ENCODE measurements at regions not wholly inside any gene's neighbourhood (a gene's known extent, or its start where the extent isn't known, plus 50 kb on each side); places are given as distances from the start of the nearest gene placed in this dataset.

DNA sequence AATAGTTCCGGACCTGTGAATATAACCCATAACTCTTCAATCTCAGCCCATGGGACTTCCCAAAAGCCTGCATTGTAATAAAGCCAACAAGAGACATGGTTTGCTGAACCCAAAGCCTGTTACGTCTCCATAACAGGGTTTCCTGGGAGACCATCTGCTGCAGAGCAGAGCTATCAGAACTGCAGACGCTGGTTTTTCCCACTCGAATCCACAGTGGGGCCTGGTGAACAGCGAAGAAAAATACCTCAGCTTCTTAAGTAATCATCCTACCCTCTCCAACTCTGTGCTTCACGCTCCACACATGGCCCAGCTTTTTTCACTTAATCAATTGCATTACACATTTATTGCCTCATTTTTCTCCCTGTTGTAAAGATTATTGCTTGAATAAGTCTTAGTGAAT is 409.5 kb upstream of the GRIA1 start:
- Histone ChIP-seq H3K27ac (ENCODE audit: extremely low read depth, low read depth, low read length) (no peak overlapping the region), H3K9me3 (ENCODE audit: control insufficient read depth, insufficient read depth, low read depth, low read length) (no peaks in the 10 kb centered on the region), H3K36me3 (ENCODE audit: control insufficient read depth in 2 of 2, insufficient read depth in 1 of 2, low read length in 2 of 2) (no peaks in the 10 kb centered on the region), H3K4me3 (ENCODE audit: low read depth, low read length) (no peak overlapping the region), H3K4me1 (ENCODE audit: control insufficient read depth, insufficient read depth, low read length) (no peaks in the 10 kb centered on the region)
- ChIA-PET POLR2A (no interaction called here), CTCF (no interaction called here)
- TF ChIP-seq ZFHX2 (tag by site-specific recombination; conservative IDR thresholded peaks at IDR 0.05) = no peak
- no peak for TF ChIP-seq ZNF169 (tag by site-specific recombination; IDR thresholded peaks at IDR 0.05)
- no peak for TF ChIP-seq SP3 (tag by site-specific recombination; IDR thresholded peaks at IDR 0.05)
- no peak for TF ChIP-seq ZNF248 (tag by site-specific recombination; IDR thresholded peaks at IDR 0.05)
- TF ChIP-seq ZNF19 (tag by site-specific recombination; IDR thresholded peaks at IDR 0.05; ENCODE audit: low read depth) = no peak
- TF ChIP-seq ZXDB (tag by site-specific recombination; IDR thresholded peaks at IDR 0.05) = no peak
- TF ChIP-seq ZNF10 (tag by site-specific recombination; IDR thresholded peaks at IDR 0.05) = no peak
- TF ChIP-seq, protein P1, sequence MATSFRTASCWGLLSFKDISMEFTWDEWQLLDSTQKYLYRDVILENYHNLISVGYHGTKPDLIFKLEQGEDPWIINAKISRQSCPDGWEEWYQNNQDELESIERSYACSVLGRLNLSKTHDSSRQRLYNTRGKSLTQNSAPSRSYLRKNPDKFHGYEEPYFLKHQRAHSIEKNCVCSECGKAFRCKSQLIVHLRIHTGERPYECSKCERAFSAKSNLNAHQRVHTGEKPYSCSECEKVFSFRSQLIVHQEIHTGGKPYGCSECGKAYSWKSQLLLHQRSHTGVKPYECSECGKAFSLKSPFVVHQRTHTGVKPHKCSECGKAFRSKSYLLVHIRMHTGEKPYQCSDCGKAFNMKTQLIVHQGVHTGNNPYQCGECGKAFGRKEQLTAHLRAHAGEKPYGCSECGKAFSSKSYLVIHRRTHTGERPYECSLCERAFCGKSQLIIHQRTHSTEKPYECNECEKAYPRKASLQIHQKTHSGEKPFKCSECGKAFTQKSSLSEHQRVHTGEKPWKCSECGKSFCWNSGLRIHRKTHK (tag by site-specific recombination; IDR thresholded peaks at IDR 0.05) = no peak
- no peak for TF ChIP-seq ZNF2 (tag by site-specific recombination; IDR thresholded peaks at IDR 0.05)
- no peak for TF ChIP-seq ZNF366 (tag by site-specific recombination; conservative IDR thresholded peaks at IDR 0.05)
- TF ChIP-seq ZNF558 (tag by site-specific recombination; IDR thresholded peaks at IDR 0.05) = no peak
- TF ChIP-seq, protein P2, sequence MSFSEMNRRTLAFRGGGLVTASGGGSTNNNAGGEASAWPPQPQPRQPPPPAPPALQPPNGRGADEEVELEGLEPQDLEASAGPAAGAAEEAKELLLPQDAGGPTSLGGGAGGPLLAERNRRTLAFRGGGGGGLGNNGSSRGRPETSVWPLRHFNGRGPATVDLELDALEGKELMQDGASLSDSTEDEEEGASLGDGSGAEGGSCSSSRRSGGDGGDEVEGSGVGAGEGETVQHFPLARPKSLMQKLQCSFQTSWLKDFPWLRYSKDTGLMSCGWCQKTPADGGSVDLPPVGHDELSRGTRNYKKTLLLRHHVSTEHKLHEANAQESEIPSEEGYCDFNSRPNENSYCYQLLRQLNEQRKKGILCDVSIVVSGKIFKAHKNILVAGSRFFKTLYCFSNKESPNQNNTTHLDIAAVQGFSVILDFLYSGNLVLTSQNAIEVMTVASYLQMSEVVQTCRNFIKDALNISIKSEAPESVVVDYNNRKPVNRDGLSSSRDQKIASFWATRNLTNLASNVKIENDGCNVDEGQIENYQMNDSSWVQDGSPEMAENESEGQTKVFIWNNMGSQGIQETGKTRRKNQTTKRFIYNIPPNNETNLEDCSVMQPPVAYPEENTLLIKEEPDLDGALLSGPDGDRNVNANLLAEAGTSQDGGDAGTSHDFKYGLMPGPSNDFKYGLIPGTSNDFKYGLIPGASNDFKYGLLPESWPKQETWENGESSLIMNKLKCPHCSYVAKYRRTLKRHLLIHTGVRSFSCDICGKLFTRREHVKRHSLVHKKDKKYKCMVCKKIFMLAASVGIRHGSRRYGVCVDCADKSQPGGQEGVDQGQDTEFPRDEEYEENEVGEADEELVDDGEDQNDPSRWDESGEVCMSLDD (tag by site-specific recombination; IDR thresholded peaks at IDR 0.05) = no peak
- TF ChIP-seq FEZF1 (tag by site-specific recombination; IDR thresholded peaks at IDR 0.05) = no peak
- no peak for TF ChIP-seq ZNF140 (tag by site-specific recombination; IDR thresholded peaks at IDR 0.05)

DNA sequence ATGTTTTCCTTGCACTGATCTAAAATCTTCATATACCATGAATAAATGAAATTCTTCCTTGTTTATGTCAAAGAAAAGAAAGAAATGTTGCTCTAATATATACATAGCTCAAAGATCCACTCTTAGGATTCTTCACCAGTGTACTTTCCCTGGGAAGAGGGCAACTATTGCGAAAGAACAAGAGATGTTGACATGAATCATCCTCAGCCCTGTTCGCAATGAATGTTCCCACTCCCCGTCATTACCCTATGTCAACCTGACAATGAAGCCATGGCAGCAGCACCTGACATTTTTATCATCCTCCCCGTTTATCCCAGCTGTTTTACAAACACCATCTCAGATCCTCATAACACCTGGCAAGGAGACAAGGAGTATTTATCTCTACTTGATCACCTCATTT is 409.1 kb upstream of the GRIA1 start:
- TF ChIP-seq SETDB1 (IDR thresholded peaks at IDR 0.05; ENCODE audit: insufficient read length, low read length) (no peak), WT1 (tag by site-specific recombination; IDR thresholded peaks at IDR 0.05) (no peak), GLIS1 (tag by site-specific recombination; IDR thresholded peaks at IDR 0.05) (no peak), MZF1 (tag by site-specific recombination; IDR thresholded peaks at IDR 0.05; ENCODE audit: borderline replicate concordance) (no peak), ZNF514 (tag by site-specific recombination; IDR thresholded peaks at IDR 0.05) (no peak), KLF1 (tag by site-specific recombination; IDR thresholded peaks at IDR 0.05) (no peak)
- Histone ChIP-seq H3K36me3 (ENCODE audit: control insufficient read depth in 2 of 2, insufficient read depth in 1 of 2, low read length in 2 of 2) (no peaks in the 10 kb centered on the region), H3K9me3 (ENCODE audit: control insufficient read depth, insufficient read depth, low read depth, low read length) (no peaks in the 10 kb centered on the region), H3K27ac (ENCODE audit: extremely low read depth, low read depth, low read length) (no peak overlapping the region), H3K4me3 (ENCODE audit: low read depth, low read length) (no peak overlapping the region), H3K4me1 (ENCODE audit: control insufficient read depth, insufficient read depth, low read length) (no peaks in the 10 kb centered on the region)
- CTCF ChIA-PET = no interaction called here
- POLR2A ChIA-PET = no interaction called here

DNA sequence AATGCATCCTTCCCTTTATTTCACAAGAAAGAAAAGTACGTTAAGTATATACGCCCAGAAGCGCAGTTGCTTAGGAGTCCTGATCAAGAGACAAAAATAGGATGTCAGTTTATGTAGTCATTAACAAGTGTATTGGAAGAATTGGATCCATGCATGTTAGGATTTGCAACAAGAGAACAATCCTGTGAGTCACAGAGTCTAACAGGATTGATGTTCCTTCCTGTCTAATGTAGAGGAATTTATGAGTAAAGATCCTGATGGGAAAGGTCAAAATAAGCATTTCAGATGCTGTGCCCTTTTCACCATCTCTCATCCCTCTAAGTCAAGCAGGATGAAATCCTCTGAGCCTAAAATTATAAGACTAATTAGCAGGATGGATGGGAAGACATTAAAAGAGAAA is 406.0 kb upstream of the GRIA1 start:
- H3K4me1 ChIP-seq (ENCODE audit: control insufficient read depth, insufficient read depth, low read length) = no peaks in the 10 kb centered on the region
- no peaks in the 10 kb centered on the region for H3K36me3 ChIP-seq (ENCODE audit: control insufficient read depth in 2 of 2, insufficient read depth in 1 of 2, low read length in 2 of 2)
- no peak overlapping the region for H3K27ac ChIP-seq (ENCODE audit: extremely low read depth, low read depth, low read length)
- H3K4me3 ChIP-seq (ENCODE audit: low read depth, low read length) = no peak overlapping the region
- H3K9me3 ChIP-seq (ENCODE audit: control insufficient read depth, insufficient read depth, low read depth, low read length) = no peaks in the 10 kb centered on the region
- POLR2A ChIA-PET = no interaction called here
- CTCF ChIA-PET = no interaction called here
- TF ChIP-seq ZNF776 (tag by site-specific recombination; IDR thresholded peaks at IDR 0.05; ENCODE audit: borderline replicate concordance) = no peak
- no peak for TF ChIP-seq ZNF155 (tag by site-specific recombination; IDR thresholded peaks at IDR 0.05)
- TF ChIP-seq, protein P3, sequence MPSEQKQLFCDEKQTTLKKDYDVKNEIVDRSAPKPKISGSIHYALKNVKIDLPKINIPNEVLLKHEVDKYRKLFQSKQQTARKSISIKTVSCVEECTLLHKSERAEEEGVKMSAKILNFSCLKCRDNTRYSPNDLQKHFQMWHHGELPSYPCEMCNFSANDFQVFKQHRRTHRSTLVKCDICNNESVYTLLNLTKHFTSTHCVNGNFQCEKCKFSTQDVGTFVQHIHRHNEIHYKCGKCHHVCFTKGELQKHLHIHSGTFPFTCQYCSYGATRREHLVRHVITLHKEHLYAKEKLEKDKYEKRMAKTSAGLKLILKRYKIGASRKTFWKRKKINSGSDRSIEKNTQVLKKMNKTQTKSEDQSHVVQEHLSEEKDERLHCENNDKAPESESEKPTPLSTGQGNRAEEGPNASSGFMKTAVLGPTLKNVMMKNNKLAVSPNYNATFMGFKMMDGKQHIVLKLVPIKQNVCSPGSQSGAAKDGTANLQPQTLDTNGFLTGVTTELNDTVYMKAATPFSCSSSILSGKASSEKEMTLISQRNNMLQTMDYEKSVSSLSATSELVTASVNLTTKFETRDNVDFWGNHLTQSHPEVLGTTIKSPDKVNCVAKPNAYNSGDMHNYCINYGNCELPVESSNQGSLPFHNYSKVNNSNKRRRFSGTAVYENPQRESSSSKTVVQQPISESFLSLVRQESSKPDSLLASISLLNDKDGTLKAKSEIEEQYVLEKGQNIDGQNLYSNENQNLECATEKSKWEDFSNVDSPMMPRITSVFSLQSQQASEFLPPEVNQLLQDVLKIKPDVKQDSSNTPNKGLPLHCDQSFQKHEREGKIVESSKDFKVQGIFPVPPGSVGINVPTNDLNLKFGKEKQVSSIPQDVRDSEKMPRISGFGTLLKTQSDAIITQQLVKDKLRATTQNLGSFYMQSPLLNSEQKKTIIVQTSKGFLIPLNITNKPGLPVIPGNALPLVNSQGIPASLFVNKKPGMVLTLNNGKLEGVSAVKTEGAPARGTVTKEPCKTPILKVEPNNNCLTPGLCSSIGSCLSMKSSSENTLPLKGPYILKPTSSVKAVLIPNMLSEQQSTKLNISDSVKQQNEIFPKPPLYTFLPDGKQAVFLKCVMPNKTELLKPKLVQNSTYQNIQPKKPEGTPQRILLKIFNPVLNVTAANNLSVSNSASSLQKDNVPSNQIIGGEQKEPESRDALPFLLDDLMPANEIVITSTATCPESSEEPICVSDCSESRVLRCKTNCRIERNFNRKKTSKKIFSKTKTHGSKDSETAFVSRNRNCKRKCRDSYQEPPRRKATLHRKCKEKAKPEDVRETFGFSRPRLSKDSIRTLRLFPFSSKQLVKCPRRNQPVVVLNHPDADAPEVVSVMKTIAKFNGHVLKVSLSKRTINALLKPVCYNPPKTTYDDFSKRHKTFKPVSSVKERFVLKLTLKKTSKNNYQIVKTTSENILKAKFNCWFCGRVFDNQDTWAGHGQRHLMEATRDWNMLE (tag by site-specific recombination; conservative IDR thresholded peaks at IDR 0.05; ENCODE audit: low read depth) = no peak
- TF ChIP-seq SP3 (tag by site-specific recombination; IDR thresholded peaks at IDR 0.05) = no peak
- TF ChIP-seq SETDB1 (IDR thresholded peaks at IDR 0.05; ENCODE audit: insufficient read length, low read length) = no peak
